ENCODE measurements at regions not wholly inside any gene's neighbourhood (a gene's known extent, or its start where the extent isn't known, plus 50 kb on each side); places are given as distances from the start of the nearest gene placed in this dataset.
"Not testable (repeated sequence)": the region's sequence is repeated elsewhere in the genome, so short reads cannot be mapped to it uniquely, and the experiment has no call there.

GRCh38 chr6:26275663-26276062, 89.3 kb upstream of the BTN3A2 start:
- Histone ChIP-seq H3F3A (ENCODE audit: control insufficient read depth, insufficient read depth) (peaks cover 26% of the 10 kb centered on the region), H3K4me3 (ENCODE audit: low read length) (no peak overlapping the region), H3K36me3 (ENCODE audit: control insufficient read depth, low read length) (peaks cover 19% of the 10 kb centered on the region), H3K27me3 (ENCODE audit: control insufficient read depth, low read length) (no peaks in the 10 kb centered on the region), H3K9me2 (replicated peaks; ENCODE audit: control insufficient read depth, low read length) (no peaks in the 10 kb centered on the region), H3K4me2 (ENCODE audit: low read length) (no peak overlapping the region), H3K79me2 (ENCODE audit: control insufficient read depth, low read length) (no peaks in the 10 kb centered on the region), H3K9me3 (ENCODE audit: control insufficient read depth, insufficient read depth, low read length) (no peaks in the 10 kb centered on the region), H3K27ac (ENCODE audit: low read depth, low read length) (no peak overlapping the region), H3K4me1 (ENCODE audit: control insufficient read depth, low read length) (peaks cover 40% of the 10 kb centered on the region), H4K20me1 (ENCODE audit: control insufficient read depth, insufficient read depth, low read depth, low read length) (no peaks in the 10 kb centered on the region)
- TF ChIP-seq CTCF (IDR thresholded peaks at IDR 0.05; ENCODE audit: low read depth, low read length, poor library complexity, severe bottlenecking): no peak
- no peak for TF ChIP-seq EZH2phosphoT487 (IDR thresholded peaks at IDR 0.05; ENCODE audit: borderline replicate concordance, low read length)

DNA sequence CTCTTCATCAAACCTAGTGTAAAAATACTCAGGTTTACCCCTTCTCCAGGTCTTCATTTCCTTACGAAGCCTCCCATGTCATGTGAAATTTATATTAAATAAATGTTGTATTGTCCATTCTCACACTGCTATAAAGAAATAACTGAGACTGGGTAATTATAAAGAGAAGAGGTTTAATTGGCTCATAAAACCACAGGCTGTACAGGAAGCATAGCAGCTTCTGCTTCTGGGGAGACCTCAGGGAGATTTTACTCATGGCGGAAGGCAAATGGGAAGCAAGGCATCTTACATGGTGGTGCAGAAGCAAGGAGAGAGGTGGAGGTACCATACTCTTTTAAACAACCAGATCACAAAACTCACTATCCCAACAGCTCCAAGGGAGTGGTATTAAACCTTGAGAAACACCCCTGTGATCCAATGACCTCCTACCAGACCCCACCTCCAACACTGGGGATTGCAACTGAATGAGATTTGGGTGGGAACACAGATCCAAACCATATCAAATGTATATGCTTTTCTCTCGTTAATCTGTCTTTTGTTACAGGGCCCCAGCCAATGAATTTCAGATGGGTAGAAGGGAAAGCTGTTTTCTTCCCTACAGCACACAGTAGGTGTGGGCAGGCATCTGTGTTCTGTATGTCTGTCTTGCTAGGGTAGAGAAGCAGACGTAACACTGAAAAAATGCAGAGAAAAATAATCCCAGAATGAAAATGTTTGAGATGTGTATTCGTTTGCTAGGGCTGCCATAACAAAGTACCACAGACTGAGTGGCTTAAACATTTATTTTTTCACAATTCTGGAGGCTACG, 88.0 kb upstream of the BTN3A2 start:
- no peaks in the 10 kb centered on the region for H4K20me1 ChIP-seq (ENCODE audit: control insufficient read depth, insufficient read depth, low read depth, low read length)
- H3K27me3 ChIP-seq (ENCODE audit: control insufficient read depth, low read length): no peaks in the 10 kb centered on the region
- no peaks in the 10 kb centered on the region for H3K9me3 ChIP-seq (ENCODE audit: control insufficient read depth, insufficient read depth, low read length)
- H3K36me3 ChIP-seq (ENCODE audit: control insufficient read depth, low read length): peaks cover 8% of the 10 kb centered on the region
- no peak overlapping the region for H3K4me3 ChIP-seq (ENCODE audit: low read length)
- no peaks in the 10 kb centered on the region for H3K79me2 ChIP-seq (ENCODE audit: control insufficient read depth, low read length)
- no peak for TF ChIP-seq EZH2phosphoT487 (IDR thresholded peaks at IDR 0.05; ENCODE audit: borderline replicate concordance, low read length)
- TF ChIP-seq CTCF (IDR thresholded peaks at IDR 0.05; ENCODE audit: low read depth, low read length, poor library complexity, severe bottlenecking): no peak
- H3K4me2 ChIP-seq (ENCODE audit: low read length): no peak overlapping the region
- peaks cover 30% of the 10 kb centered on the region for H3K4me1 ChIP-seq (ENCODE audit: control insufficient read depth, low read length)
- H3K27ac ChIP-seq (ENCODE audit: low read depth, low read length): no peak overlapping the region
- peaks cover 20% of the 10 kb centered on the region for H3F3A ChIP-seq (ENCODE audit: control insufficient read depth, insufficient read depth)
- H3K9me2 ChIP-seq (replicated peaks; ENCODE audit: control insufficient read depth, low read length): no peaks in the 10 kb centered on the region

DNA sequence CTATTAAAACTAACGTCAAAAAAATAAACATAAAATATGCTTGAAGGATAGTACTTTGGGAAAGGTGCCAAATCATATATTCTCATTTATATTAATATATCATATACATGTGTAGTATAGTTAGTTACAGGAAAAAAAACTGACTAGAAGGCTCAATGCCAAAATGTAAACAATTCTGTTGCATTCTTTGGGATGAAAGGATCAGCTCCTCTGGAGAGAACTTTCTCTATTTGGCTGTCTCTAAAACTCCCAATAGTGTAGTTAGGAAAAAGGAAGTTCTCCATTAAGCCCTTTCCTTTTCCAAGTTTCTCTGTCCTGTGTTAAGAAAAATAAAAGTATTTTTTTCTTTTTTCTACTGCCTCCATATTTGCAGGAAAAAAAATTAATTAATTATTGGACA, 86.5 kb upstream of the BTN3A2 start:
- TF ChIP-seq CTCF (IDR thresholded peaks at IDR 0.05; ENCODE audit: low read depth, low read length, poor library complexity, severe bottlenecking) (no peak), EZH2phosphoT487 (IDR thresholded peaks at IDR 0.05; ENCODE audit: borderline replicate concordance, low read length) (no peak)
- no peaks in the 10 kb centered on the region for H4K20me1 ChIP-seq (ENCODE audit: control insufficient read depth, insufficient read depth, low read depth, low read length)
- no peaks in the 10 kb centered on the region for H3K79me2 ChIP-seq (ENCODE audit: control insufficient read depth, low read length)
- H3K4me3 ChIP-seq (ENCODE audit: low read length): no peak overlapping the region
- H3F3A ChIP-seq (ENCODE audit: control insufficient read depth, insufficient read depth): peaks cover 14% of the 10 kb centered on the region
- no peaks in the 10 kb centered on the region for H3K36me3 ChIP-seq (ENCODE audit: control insufficient read depth, low read length)
- no peak overlapping the region for H3K4me2 ChIP-seq (ENCODE audit: low read length)
- peaks cover 18% of the 10 kb centered on the region for H3K4me1 ChIP-seq (ENCODE audit: control insufficient read depth, low read length)
- H3K27ac ChIP-seq (ENCODE audit: low read depth, low read length): no peak overlapping the region
- H3K9me2 ChIP-seq (replicated peaks; ENCODE audit: control insufficient read depth, low read length): no peaks in the 10 kb centered on the region
- H3K9me3 ChIP-seq (ENCODE audit: control insufficient read depth, insufficient read depth, low read length): no peaks in the 10 kb centered on the region
- H3K27me3 ChIP-seq (ENCODE audit: control insufficient read depth, low read length): no peaks in the 10 kb centered on the region

- not testable (repeated sequence) for H3K4me2 ChIP-seq (ENCODE audit: low read length); H3K36me3 ChIP-seq (ENCODE audit: control insufficient read depth, low read length); H3K27ac ChIP-seq (ENCODE audit: low read depth, low read length); H3K4me3 ChIP-seq (ENCODE audit: low read length); H3K9me2 ChIP-seq (replicated peaks; ENCODE audit: control insufficient read depth, low read length); H3K27me3 ChIP-seq (ENCODE audit: control insufficient read depth, low read length); H4K20me1 ChIP-seq (ENCODE audit: control insufficient read depth, insufficient read depth, low read depth, low read length); H3K9me3 ChIP-seq (ENCODE audit: control insufficient read depth, insufficient read depth, low read length); H3K79me2 ChIP-seq (ENCODE audit: control insufficient read depth, low read length)
- Histone ChIP-seq H3K4me1 (ENCODE audit: control insufficient read depth, low read length) (peaks cover 18% of the 10 kb centered on the region), H3F3A (ENCODE audit: control insufficient read depth, insufficient read depth) (peaks cover 11% of the 10 kb centered on the region)
Measured at GRCh38 chr6:26279371-26279770, 85.6 kb upstream of the BTN3A2 start.
